GM23338 (cell line): ENCODE measurements at regions not wholly inside any gene's neighbourhood (a gene's known extent, or its start where the extent isn't known, plus 50 kb on each side); places are given as distances from the start of the nearest gene placed in this dataset.
A peak's percentile ranks its signal among the peaks of the same experiment; 100 is the strongest.

ENCODE experiments used
- ATAC-seq: fragments of 200-7000 bp; cut with Tn5 transposase; 3 replicates; pipeline ENCODE4 v1.9.1; 2020
- DNase-seq: peaks from one replicate; pipeline ENCODE4 v3.0.0-alpha.2; 2015; ENCODE audit warnings: low spot score
- H2AFZ ChIP-seq: fragments of 200-600 bp; sonication (generic); 2 replicates; pipeline ENCODE4 v1.8.0; 2016; ENCODE audit warnings: antibody characterized with exemption, mild to moderate bottlenecking, moderate library complexity
- H3F3A ChIP-seq: fragments of 200-600 bp; sonication (generic); replicated peaks from 2 replicates; pipeline ENCODE4 v1.8.0; 2017; ENCODE audit warnings: antibody characterized with exemption, mixed run types, low read depth
- H3K27ac ChIP-seq: fragments of 200-600 bp; sonication (generic); 2 replicates; pipeline ENCODE4 v1.6.1; 2016; ENCODE audit warnings: low read depth
- H3K27me3 ChIP-seq: fragments of 200-600 bp; sonication (generic); 2 replicates; pipeline ENCODE4 v1.8.0; 2016; ENCODE audit warnings: mild to moderate bottlenecking, mixed run types, moderate library complexity; ENCODE audit not compliant: insufficient read depth
- H3K36me3 ChIP-seq: fragments of 200-600 bp; sonication (generic); 2 replicates; pipeline ENCODE4 v1.8.0; 2016; ENCODE audit warnings: mild to moderate bottlenecking; ENCODE audit not compliant: insufficient read depth
- H3K4me1 ChIP-seq: fragments of 200-600 bp; sonication (generic); 2 replicates; pipeline ENCODE4 v1.8.0; 2016; ENCODE audit warnings: mild to moderate bottlenecking, moderate library complexity; ENCODE audit not compliant: insufficient read depth
- H3K4me2 ChIP-seq: fragments of 200-600 bp; sonication (generic); 2 replicates; pipeline ENCODE4 v1.7.1; 2017; ENCODE audit warnings: mixed run types
- H3K4me3 ChIP-seq: fragments of 200-600 bp; sonication (generic); 2 replicates; pipeline ENCODE4 v1.6.1; 2016; ENCODE audit warnings: mixed run types
- H3K79me2 ChIP-seq: fragments of 200-600 bp; sonication (generic); replicated peaks from 2 replicates; pipeline ENCODE4 v1.8.0; 2017; ENCODE audit warnings: mild to moderate bottlenecking; ENCODE audit not compliant: insufficient read depth
- H3K9me2 ChIP-seq: fragments of 200-600 bp; sonication (generic); 2 replicates; pipeline ENCODE4 v1.8.0; 2017; ENCODE audit not compliant: insufficient read depth
- H4K20me1 ChIP-seq: fragments of 200-600 bp; sonication (generic); replicated peaks from 2 replicates; pipeline ENCODE4 v1.8.0; 2017; ENCODE audit warnings: mild to moderate bottlenecking; ENCODE audit not compliant: insufficient read depth
- H3K27ac Mint-ChIP-seq: 2 replicates; pipeline ENCODE4 v1.8.0; 2020; ENCODE audit warnings: inconsistent platforms, mild to moderate bottlenecking, moderate library complexity, mixed read lengths
- H3K27me3 Mint-ChIP-seq: 3 replicates; pipeline ENCODE4 v1.8.0; 2022; ENCODE audit warnings: low read depth, mild to moderate bottlenecking, moderate library complexity, mixed read lengths, inconsistent platforms; ENCODE audit not compliant: insufficient read depth, poor library complexity
- H3K36me3 Mint-ChIP-seq: 3 replicates; pipeline ENCODE4 v1.8.0; 2021; ENCODE audit warnings: low read depth, mild to moderate bottlenecking, inconsistent platforms, moderate library complexity, mixed read lengths
- H3K4me1 Mint-ChIP-seq: 3 replicates; pipeline ENCODE4 v1.8.0; 2020; ENCODE audit warnings: mild to moderate bottlenecking, inconsistent platforms, mixed read lengths
- H3K4me3 Mint-ChIP-seq: 3 replicates; pipeline ENCODE4 v1.8.0; 2021; ENCODE audit warnings: moderate library complexity, mild to moderate bottlenecking, inconsistent platforms, mixed read lengths
- H3K9me3 Mint-ChIP-seq: 3 replicates; pipeline ENCODE4 v1.8.0; 2020; ENCODE audit warnings: moderate library complexity, mild to moderate bottlenecking, inconsistent platforms, mixed read lengths
- CREB1 ChIP-seq: fragments of 250-450 bp; sonication (Bioruptor Pico); IDR thresholded peaks from 2 replicates; pipeline ENCODE4 v1.5.0; 2020; ENCODE audit warnings: low read depth, mild to moderate bottlenecking, moderate library complexity
- CTCF ChIP-seq, 2 experiments: fragments of 200-600 bp in 1 of 2; sonication (generic) in 1 of 2; conservative IDR thresholded peaks; 2 replicates each; pipeline versions ENCODE4 v1.5.1 to v1.6.1; 2016 to 2017; ENCODE audit warnings: antibody characterized with exemption in 2 of 2, low read depth in 2 of 2, mild to moderate bottlenecking in 2 of 2, moderate library complexity in 1 of 2
- EZH2 ChIP-seq: fragments of 200-600 bp; sonication (generic); IDR thresholded peaks from one replicate; pipeline ENCODE4 v1.8.0; 2017; ENCODE audit warnings: antibody characterized with exemption, mild to moderate bottlenecking, low read depth; ENCODE audit not compliant: unreplicated experiment
- JUNB ChIP-seq: IDR thresholded peaks from one replicate; pipeline ENCODE4 v1.6.1; 2016; ENCODE audit warnings: antibody characterized with exemption; ENCODE audit not compliant: unreplicated experiment
- NANOG ChIP-seq: IDR thresholded peaks from 2 replicates; pipeline ENCODE4 v1.6.1; 2016; ENCODE audit warnings: antibody characterized with exemption, borderline replicate concordance
- POLR2AphosphoS5 ChIP-seq: IDR thresholded peaks from 2 replicates; pipeline ENCODE4 v1.6.1; 2016; ENCODE audit warnings: antibody characterized with exemption, low read depth
- STAT1 ChIP-seq: IDR thresholded peaks from one replicate; pipeline ENCODE4 v1.6.1; 2016; ENCODE audit warnings: antibody characterized with exemption; ENCODE audit not compliant: unreplicated experiment
- ZNF114 ChIP-seq: fragments of 250-450 bp; sonication (Bioruptor Pico); IDR thresholded peaks from 2 replicates; pipeline ENCODE4 v1.5.0; 2020; ENCODE audit warnings: mild to moderate bottlenecking, moderate library complexity
- ZNF462 ChIP-seq: fragments of 250-450 bp; sonication (Bioruptor Pico); IDR thresholded peaks from 2 replicates; pipeline ENCODE4 v1.5.0; 2020; ENCODE audit warnings: mild to moderate bottlenecking, moderate library complexity

DNA sequence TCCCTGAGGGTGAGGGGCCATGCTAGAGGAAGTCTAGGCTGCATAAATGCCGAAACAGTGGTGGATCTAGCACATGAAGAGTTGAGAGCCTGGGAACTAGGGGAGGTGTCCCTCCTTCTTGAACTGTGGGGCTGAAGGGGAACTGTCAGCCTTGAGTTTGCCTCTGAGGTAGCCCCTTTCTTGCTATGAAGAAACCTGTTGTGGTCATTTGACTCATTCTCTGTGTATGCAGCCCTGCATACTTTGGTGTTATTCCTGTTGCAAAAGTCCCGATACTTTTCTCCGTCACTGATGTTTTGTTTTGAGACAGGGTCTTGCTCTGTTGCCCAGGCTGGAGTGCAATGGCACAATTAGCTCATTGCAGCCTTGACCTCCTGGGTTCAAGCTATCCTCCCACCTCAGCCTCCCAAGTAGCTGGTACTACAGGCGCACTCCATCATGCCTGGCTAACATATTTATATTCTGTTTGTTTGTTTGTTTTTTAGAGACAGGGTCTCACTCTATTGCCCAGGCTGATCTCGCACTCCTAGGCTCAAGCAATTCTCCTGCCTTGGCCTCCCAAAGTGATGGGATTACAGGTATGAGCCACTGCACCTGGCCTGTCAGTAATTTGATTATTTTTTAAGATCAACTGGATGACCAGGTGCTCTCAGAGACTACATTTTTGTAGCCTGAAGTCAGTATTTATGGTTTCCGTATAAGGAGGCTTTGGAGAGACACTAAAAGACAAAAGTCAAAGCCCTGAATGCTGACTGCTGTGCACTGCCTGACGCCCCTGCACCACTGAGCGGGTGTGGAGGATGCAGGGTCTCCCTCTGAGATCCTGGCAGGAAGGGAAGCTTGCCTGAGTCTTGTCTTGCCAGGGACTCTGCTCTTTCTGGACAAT lies 86.2 kb upstream of the KCNK12 start:
- H3K27me3 Mint-ChIP-seq, result peaks cover 13% of the 10 kb centered on the region
- H3K27ac ChIP-seq, result no peak overlapping the region
- no peak overlapping the region for H3K27ac Mint-ChIP-seq
- no peak overlapping the region for H3K4me3 Mint-ChIP-seq
- H2AFZ ChIP-seq, result no peak overlapping the region
- TF ChIP-seq STAT1 (no peak), EZH2 (no peak)
- no peaks in the 10 kb centered on the region for H3K9me2 ChIP-seq
- no peaks in the 10 kb centered on the region for H3K79me2 ChIP-seq
- peaks cover 28% of the 10 kb centered on the region for H3K4me1 Mint-ChIP-seq
- no peak overlapping the region for H3K4me2 ChIP-seq
- no peaks in the 10 kb centered on the region for H3K36me3 ChIP-seq
- H3K4me1 ChIP-seq, result peaks cover 24% of the 10 kb centered on the region
- no peaks in the 10 kb centered on the region for H3K9me3 Mint-ChIP-seq
- no peak overlapping the region for H3K4me3 ChIP-seq
- H3K36me3 Mint-ChIP-seq, result no peaks in the 10 kb centered on the region; the same call in 2 of the 3 replicates
- no peak for DNase-seq
- ATAC-seq, result no peak
- H3F3A ChIP-seq, result 0 out of 2 replicates have a peak, but pooled peaks cover 7% of the 10 kb centered on the region
- no peaks in the 10 kb centered on the region for H3K27me3 ChIP-seq
- H4K20me1 ChIP-seq, result no peaks in the 10 kb centered on the region

GRCh38 chr2:47655563-47655880 lies 84.7 kb upstream of the KCNK12 start:
- ATAC-seq (peak; percentile 14), DNase-seq (no peak)
- Mint-ChIP-seq H3K4me1 (peaks cover 34% of the 10 kb centered on the region), H3K36me3 (no peaks in the 10 kb centered on the region; the same call in 2 of the 3 replicates), H3K27me3 (peaks cover 14% of the 10 kb centered on the region), H3K9me3 (no peaks in the 10 kb centered on the region), H3K27ac (no peak overlapping the region), H3K4me3 (no peak overlapping the region)
- Histone ChIP-seq H3K4me2 (no peak overlapping the region), H2AFZ (peak overlapping the region; percentile 69; the same call in 1 of the 2 replicates), H3K4me3 (no peak overlapping the region), H3K4me1 (peaks cover 19% of the 10 kb centered on the region), H3K27ac (0 out of 2 replicates have a peak overlapping the region, but pooled peaks have one; percentile 32), H3K9me2 (no peaks in the 10 kb centered on the region), H3K36me3 (no peaks in the 10 kb centered on the region), H3K27me3 (no peaks in the 10 kb centered on the region), H3K79me2 (no peaks in the 10 kb centered on the region), H4K20me1 (no peaks in the 10 kb centered on the region), H3F3A (0 out of 2 replicates have a peak, but pooled peaks cover 7% of the 10 kb centered on the region)
- TF ChIP-seq CTCF (conservative IDR thresholded peaks at IDR 0.05; ENCODE audit: low read depth in 2 of 2) (no peak), JUNB (no peak), NANOG (no peak), ZNF462 (CRISPR knock-in tag) (no peak), EZH2 (no peak), POLR2AphosphoS5 (no peak), ZNF114 (CRISPR knock-in tag) (no peak), STAT1 (no peak), CREB1 (no peak)
